ENCODE measurements at regions not wholly inside any gene's neighbourhood (a gene's known extent, or its start where the extent isn't known, plus 50 kb on each side); places are given as distances from the start of the nearest gene placed in this dataset.

DNA sequence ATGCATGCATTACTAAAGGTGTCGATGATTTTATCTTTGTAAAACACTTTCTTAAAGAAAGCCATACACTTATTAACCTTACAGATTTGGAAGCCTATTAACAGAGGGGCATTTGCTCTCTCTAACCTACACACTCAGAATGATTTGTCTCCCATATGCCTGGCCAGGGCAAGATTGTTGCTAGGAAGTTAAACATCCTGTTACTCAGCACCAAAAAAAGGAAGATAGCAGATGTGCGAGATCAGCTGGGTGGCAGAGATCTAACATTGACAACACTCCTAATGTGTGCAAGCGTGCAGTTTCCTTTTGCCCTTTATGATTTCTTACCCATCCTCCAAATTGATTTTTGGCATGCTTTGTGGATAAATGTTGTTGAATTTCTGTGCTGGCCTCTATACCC, 73.9 kb upstream of the TMEM108 start (continued):
- TF ChIP-seq, protein P1, sequence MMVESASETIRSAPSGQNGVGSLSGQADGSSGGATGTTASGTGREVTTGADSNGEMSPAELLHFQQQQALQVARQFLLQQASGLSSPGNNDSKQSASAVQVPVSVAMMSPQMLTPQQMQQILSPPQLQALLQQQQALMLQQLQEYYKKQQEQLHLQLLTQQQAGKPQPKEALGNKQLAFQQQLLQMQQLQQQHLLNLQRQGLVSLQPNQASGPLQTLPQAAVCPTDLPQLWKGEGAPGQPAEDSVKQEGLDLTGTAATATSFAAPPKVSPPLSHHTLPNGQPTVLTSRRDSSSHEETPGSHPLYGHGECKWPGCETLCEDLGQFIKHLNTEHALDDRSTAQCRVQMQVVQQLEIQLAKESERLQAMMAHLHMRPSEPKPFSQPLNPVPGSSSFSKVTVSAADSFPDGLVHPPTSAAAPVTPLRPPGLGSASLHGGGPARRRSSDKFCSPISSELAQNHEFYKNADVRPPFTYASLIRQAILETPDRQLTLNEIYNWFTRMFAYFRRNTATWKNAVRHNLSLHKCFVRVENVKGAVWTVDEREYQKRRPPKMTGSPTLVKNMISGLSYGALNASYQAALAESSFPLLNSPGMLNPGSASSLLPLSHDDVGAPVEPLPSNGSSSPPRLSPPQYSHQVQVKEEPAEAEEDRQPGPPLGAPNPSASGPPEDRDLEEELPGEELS (CRISPR knock-in tag; IDR thresholded peaks at IDR 0.05; ENCODE audit: borderline replicate concordance): no peak
- TF ChIP-seq, protein P2, sequence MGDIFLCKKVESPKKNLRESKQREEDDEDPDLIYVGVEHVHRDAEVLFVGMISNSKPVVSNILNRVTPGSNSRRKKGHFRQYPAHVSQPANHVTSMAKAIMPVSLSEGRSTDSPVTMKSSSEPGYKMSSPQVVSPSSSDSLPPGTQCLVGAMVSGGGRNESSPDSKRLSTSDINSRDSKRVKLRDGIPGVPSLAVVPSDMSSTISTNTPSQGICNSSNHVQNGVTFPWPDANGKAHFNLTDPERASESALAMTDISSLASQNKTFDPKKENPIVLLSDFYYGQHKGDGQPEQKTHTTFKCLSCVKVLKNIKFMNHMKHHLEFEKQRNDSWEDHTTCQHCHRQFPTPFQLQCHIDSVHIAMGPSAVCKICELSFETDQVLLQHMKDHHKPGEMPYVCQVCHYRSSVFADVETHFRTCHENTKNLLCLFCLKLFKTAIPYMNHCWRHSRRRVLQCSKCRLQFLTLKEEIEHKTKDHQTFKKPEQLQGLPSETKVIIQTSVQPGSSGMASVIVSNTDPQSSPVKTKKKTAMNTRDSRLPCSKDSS (IDR thresholded peaks at IDR 0.05; ENCODE audit: low read depth, partially characterized antibody): no peak
- TF ChIP-seq MYBL2 (IDR thresholded peaks at IDR 0.05; ENCODE audit: low read depth): no peak
- TF ChIP-seq MYBL2 (CRISPR knock-in tag; IDR thresholded peaks at IDR 0.05; ENCODE audit: borderline replicate concordance): no peak
- TF ChIP-seq, protein P3, sequence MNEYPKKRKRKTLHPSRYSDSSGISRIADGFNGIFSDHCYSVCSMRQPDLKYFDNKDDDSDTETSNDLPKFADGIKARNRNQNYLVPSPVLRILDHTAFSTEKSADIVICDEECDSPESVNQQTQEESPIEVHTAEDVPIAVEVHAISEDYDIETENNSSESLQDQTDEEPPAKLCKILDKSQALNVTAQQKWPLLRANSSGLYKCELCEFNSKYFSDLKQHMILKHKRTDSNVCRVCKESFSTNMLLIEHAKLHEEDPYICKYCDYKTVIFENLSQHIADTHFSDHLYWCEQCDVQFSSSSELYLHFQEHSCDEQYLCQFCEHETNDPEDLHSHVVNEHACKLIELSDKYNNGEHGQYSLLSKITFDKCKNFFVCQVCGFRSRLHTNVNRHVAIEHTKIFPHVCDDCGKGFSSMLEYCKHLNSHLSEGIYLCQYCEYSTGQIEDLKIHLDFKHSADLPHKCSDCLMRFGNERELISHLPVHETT (CRISPR knock-in tag; conservative IDR thresholded peaks at IDR 0.05 in 1 of 2, IDR thresholded peaks at IDR 0.05 in 1 of 2): no peak
- TF ChIP-seq TEAD2 (tag; IDR thresholded peaks at IDR 0.05): no peak
- no peak for TF ChIP-seq RBM17 (IDR thresholded peaks at IDR 0.05; ENCODE audit: borderline replicate concordance, low read depth, low read length)
- TF ChIP-seq RBM34 (IDR thresholded peaks at IDR 0.05; ENCODE audit: borderline replicate concordance, insufficient read depth, low read length): no peak
- TF ChIP-seq ILF3 (IDR thresholded peaks at IDR 0.05; ENCODE audit: borderline replicate concordance): no peak
- no peak for TF ChIP-seq MIER1 (IDR thresholded peaks at IDR 0.05; ENCODE audit: low read depth)
